ENCODE measurements at regions not wholly inside any gene's neighbourhood (a gene's known extent, or its start where the extent isn't known, plus 50 kb on each side); places are given as distances from the start of the nearest gene placed in this dataset.

DNA sequence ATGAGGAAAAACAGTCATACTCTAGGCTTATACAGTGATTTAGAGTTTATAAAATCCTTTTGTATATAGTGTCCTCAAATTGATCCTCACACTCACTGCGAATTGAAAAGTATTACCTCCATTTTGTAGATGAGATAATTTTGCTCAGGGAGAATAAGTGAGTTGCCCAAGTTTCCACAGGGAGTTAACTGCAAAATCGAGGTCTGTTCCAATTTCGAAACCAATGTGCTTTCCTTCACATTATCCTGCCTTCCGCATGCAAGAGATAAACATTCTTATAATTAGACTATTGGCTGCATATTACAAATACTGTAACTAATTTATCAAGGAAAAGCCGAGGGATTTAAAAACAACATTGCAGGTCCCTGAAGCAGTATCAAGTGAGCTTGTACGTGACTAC lies 667.0 kb downstream of the SQOR start:
- 61 to 75% methylated on average over 6 of the region's 6 CpGs for WGBS, 2 donors
- no peak overlapping the region for H3K4me3 ChIP-seq (ENCODE audit: low read depth, poor library complexity, severe bottlenecking)
- intact Hi-C loops (cut with DNase I; ENCODE audit: low total_unique reads) = no loop called here
- no peak for TF ChIP-seq POLR2A (IDR thresholded peaks at IDR 0.05)
- TF ChIP-seq, protein P1, sequence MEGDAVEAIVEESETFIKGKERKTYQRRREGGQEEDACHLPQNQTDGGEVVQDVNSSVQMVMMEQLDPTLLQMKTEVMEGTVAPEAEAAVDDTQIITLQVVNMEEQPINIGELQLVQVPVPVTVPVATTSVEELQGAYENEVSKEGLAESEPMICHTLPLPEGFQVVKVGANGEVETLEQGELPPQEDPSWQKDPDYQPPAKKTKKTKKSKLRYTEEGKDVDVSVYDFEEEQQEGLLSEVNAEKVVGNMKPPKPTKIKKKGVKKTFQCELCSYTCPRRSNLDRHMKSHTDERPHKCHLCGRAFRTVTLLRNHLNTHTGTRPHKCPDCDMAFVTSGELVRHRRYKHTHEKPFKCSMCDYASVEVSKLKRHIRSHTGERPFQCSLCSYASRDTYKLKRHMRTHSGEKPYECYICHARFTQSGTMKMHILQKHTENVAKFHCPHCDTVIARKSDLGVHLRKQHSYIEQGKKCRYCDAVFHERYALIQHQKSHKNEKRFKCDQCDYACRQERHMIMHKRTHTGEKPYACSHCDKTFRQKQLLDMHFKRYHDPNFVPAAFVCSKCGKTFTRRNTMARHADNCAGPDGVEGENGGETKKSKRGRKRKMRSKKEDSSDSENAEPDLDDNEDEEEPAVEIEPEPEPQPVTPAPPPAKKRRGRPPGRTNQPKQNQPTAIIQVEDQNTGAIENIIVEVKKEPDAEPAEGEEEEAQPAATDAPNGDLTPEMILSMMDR (IDR thresholded peaks at IDR 0.05) = no peak
- no peak for DNase-seq (ENCODE audit: low spot score in 2 of 2)

DNA sequence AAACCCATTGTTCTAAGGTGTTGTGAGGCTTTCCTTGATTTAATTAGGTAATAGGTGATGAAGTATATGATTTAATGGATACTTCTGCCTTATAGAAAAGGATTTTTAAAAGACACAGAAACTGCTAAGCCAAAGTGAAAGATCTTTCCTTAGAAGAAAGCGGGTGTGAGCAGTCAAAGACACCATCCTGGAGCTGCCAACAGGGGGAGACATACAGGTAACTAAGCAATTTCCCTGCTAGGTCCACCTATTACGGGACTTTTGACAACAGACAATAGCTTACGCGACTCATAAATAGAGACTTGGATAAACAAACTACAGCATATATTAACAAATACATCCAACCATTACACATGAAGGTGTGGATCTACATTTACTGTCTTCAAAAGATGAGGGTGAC lies 669.5 kb downstream of the SQOR start:
- TF ChIP-seq, protein P1 (IDR thresholded peaks at IDR 0.05) = no peak
- TF ChIP-seq POLR2A (IDR thresholded peaks at IDR 0.05) = no peak
- intact Hi-C loops (cut with DNase I; ENCODE audit: low total_unique reads) = no loop called here
- no peak overlapping the region for H3K4me3 ChIP-seq (ENCODE audit: low read depth, poor library complexity, severe bottlenecking)
- 88 to 92% methylated on average over 4 of the region's 4 CpGs for WGBS, 2 donors
- no peak for DNase-seq (ENCODE audit: low spot score in 2 of 2)

DNA sequence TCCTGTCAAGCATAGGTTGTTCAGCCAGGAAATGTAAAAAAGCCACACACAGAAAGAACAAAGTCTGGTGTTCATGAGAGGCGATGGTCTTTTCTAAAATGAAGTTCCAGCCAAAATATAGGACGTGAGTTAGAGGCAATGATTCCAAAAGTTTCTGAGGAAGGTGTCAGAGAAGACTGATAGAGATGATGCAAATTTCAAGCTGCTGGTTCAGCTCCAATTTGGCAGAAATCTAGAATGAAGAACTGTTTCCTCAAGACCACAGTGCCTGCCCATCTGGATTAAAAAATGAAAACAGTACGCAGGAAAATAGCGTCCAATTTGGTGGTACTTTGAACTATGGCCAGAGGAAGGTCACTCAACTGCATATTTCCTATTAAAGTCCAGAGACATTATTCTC lies 672.9 kb downstream of the SQOR start:
- intact Hi-C loops (cut with DNase I; ENCODE audit: low total_unique reads) = no loop called here
- DNase-seq (ENCODE audit: low spot score in 2 of 2) = no peak
- 26 to 38% methylated on average over 4 of the region's 4 CpGs for WGBS, 2 donors
- TF ChIP-seq POLR2A (IDR thresholded peaks at IDR 0.05) = no peak
- TF ChIP-seq, protein P1 (IDR thresholded peaks at IDR 0.05) = no peak
- H3K4me3 ChIP-seq (ENCODE audit: low read depth, poor library complexity, severe bottlenecking) = no peak overlapping the region

DNA sequence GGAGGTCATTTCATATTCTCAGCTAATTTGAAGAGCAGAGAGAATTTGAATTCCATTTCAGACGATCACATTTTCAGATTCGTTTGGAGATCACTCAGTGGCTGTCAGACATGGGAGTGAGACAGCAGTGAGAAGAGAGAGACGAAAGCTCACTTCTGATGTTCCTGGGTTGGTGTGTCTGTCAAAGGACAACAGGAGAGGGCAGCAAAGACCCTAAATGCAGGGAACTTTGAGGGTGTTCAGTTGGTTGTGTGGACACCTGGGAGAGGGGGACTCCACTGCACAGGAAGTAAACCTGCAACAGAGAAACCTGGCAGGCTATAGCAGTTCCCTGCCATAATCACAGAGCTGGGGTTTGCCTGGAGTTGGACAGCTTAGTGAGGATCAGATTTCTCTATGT lies 675.1 kb downstream of the SQOR start:
- no peak overlapping the region for H3K4me3 ChIP-seq (ENCODE audit: low read depth, poor library complexity, severe bottlenecking)
- 62 to 68% methylated on average over 3 of the region's 3 CpGs for WGBS, 2 donors
- TF ChIP-seq POLR2A (IDR thresholded peaks at IDR 0.05) = no peak
- TF ChIP-seq, protein P1 (IDR thresholded peaks at IDR 0.05) = no peak
- no peak for DNase-seq (ENCODE audit: low spot score in 2 of 2)
- intact Hi-C loops (cut with DNase I; ENCODE audit: low total_unique reads) = loop anchor here (10.0 kb wide), 1 partner anchor 185 kb away; no protein-coding TSS in a partner anchor

DNA sequence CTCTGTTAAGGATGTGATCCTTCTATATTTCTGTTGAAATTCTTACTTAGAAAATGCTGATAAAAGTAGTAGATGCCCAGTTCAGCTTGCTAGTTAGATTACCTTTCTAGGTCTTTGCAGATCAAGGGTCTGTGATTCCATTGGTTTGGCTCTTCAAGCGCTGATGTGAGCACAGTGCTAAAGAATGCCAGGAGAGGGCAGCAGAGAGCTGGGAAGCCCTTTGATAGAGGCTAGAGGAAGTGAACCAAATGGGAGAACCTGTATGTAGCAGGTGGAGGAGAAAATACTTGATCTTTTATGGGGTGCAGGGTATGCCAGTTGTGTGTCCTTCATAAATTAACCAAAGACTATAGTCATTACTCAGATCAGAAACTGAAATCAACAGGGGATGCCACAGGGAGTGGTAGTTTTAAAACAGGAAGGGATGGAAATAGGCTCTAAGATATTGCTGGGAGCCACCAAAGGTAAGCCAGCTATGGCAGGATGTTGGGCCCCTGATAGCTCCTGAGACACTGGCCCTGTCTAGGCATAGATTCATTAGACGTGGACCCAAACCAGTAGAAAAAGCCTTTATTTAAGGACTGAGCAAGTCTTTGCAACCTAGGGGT lies 677.4 kb downstream of the SQOR start:
- peak; percentile 51 to 90 for DNase-seq (ENCODE audit: low spot score in 2 of 2)
- intact Hi-C loops (cut with DNase I; ENCODE audit: low total_unique reads) = loop anchor here (10.0 kb wide), 1 partner anchor 183 kb away; no protein-coding TSS in a partner anchor
- WGBS, 2 donors = 22 to 32% methylated on average over 2 of the region's 2 CpGs
- H3K4me3 ChIP-seq (ENCODE audit: low read depth, poor library complexity, severe bottlenecking) = no peak overlapping the region
- TF ChIP-seq, protein P1 (IDR thresholded peaks at IDR 0.05) = peak in 1 of 3 donors; percentile 63
- TF ChIP-seq POLR2A (IDR thresholded peaks at IDR 0.05) = no peak

DNA sequence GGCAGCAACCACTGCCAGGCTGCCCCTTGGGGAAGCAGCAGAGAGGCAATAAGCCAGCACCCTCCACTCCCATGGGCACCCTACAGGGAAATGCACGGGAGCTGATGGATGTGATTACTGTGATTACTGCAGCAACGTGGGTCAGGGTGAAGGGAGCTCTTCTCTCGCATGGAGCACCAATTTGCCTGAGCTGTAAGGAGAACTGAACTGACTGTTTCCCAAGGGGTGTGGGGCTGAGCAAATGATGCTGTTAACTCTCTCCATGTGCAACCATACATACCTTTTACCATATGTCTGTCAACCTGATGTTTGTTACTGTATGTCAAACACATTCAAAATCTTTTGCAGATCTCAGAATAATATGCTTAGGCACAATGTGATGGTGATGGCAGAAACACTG lies 680.6 kb downstream of the SQOR start:
- intact Hi-C loops (cut with DNase I; ENCODE audit: low total_unique reads) = loop anchor here (10.0 kb wide), 1 partner anchor 179 kb away; no protein-coding TSS in a partner anchor
- DNase-seq (ENCODE audit: low spot score in 2 of 2) = no peak
- TF ChIP-seq, protein P1 (IDR thresholded peaks at IDR 0.05) = no peak
- TF ChIP-seq POLR2A (IDR thresholded peaks at IDR 0.05) = no peak
- no peak overlapping the region for H3K4me3 ChIP-seq (ENCODE audit: low read depth, poor library complexity, severe bottlenecking)
- 18 to 36% methylated on average over 3 of the region's 3 CpGs for WGBS, 2 donors

Measured in lower leg skin (tissue), 4 donors.